Nephron (organoid): ENCODE measurements at regions not wholly inside any gene's neighbourhood (a gene's known extent, or its start where the extent isn't known, plus 50 kb on each side); places are given as distances from the start of the nearest gene placed in this dataset.

Source experiments
- H3K27ac Mint-ChIP-seq, 3 experiments: 2 replicates each; pipeline ENCODE4 v1.8.0; 2020; ENCODE audit warnings: mixed read lengths in 3 of 3, mild to moderate bottlenecking in 2 of 3, moderate library complexity in 1 of 3
- H3K27me3 Mint-ChIP-seq: 2 replicates; pipeline ENCODE4 v1.8.0; 2021; ENCODE audit warnings: low read depth, mild to moderate bottlenecking, moderate library complexity, mixed read lengths
- H3K36me3 Mint-ChIP-seq: 2 replicates; pipeline ENCODE4 v1.8.0; 2020; ENCODE audit warnings: low read depth, mixed read lengths
- H3K4me1 Mint-ChIP-seq: 2 replicates; pipeline ENCODE4 v1.8.0; 2020; ENCODE audit warnings: mixed read lengths
- H3K4me3 Mint-ChIP-seq, 3 experiments: 2 replicates each; pipeline ENCODE4 v1.8.0; 2020; ENCODE audit warnings: mild to moderate bottlenecking in 3 of 3, mixed read lengths in 3 of 3, moderate library complexity in 2 of 3
- H3K9me3 Mint-ChIP-seq: 2 replicates; pipeline ENCODE4 v1.8.0; 2020; ENCODE audit warnings: mixed read lengths
- CTCF ChIP-seq, 3 experiments: fragments of 200-600 bp; sonication (generic); IDR thresholded peaks; one replicate each; pipeline ENCODE4 v1.5.0; 2021; ENCODE audit warnings: antibody characterized with exemption in 3 of 3; ENCODE audit not compliant: unreplicated experiment in 3 of 3

DNA sequence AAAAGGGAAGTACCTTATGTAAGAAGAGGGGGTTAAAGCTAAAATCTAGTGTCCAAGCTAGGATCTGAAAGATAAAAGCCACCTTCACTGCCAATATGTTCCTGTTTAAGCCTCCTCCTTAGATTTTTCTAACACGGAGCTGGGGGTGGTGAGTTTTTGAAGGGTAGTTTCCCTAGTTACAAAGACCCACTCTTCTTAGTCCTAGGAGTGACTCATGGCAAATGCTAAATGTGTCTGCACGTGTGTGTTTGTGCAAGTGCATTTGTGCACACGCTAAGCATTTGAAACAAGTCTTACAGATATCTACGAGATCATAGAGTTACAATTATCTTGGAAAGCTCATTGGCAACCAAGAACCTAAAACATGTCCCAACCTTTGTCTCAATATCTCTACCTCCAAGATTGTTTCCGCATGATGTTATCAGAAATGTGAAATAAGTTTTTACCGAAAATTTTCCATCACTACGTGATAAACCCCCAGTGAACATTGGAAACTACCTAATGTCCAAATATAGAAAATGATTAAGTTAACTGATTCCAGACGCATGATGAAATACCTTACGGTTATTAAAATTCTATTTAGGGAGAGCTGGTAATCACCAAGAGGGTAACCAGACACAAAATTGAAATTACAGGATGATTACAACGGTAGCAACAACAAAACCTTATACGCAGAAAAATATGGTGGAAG is 78.0 kb upstream of the HRH2 start:
- H3K4me1 Mint-ChIP-seq: no peaks in the 10 kb centered on the region
- no peak for TF ChIP-seq CTCF (IDR thresholded peaks at IDR 0.05; ENCODE audit: unreplicated experiment in 3 of 3)
- H3K27me3 Mint-ChIP-seq: peaks cover 21% of the 10 kb centered on the region

DNA sequence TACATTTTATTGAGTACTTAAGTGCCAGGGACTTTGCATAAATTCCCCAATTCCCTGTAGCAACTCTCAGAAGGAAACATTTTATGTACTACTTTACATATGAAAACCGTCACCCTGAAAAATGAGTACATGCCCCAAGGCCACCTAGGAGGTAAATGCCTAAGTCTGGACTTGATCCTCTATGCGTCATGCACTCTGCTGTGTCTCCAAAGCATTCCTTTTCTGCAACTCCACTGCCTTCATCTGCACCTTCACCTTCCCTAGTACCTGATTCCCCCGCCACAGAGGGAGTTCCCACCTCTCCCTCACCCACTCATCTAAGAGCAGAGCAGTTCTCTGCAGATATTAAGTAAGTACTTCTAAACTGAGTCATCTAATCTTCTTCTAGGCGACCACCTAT is 75.2 kb upstream of the HRH2 start:
- H3K27ac Mint-ChIP-seq: no peak overlapping the region
- no peak for TF ChIP-seq CTCF (IDR thresholded peaks at IDR 0.05; ENCODE audit: unreplicated experiment in 3 of 3)
- H3K4me1 Mint-ChIP-seq: no peaks in the 10 kb centered on the region
- no peak overlapping the region for H3K4me3 Mint-ChIP-seq
- no peaks in the 10 kb centered on the region for H3K27me3 Mint-ChIP-seq
- no peaks in the 10 kb centered on the region for H3K36me3 Mint-ChIP-seq
- H3K9me3 Mint-ChIP-seq: peaks cover 11% of the 10 kb centered on the region

More for the DNA sequence above, 78.0 kb upstream of the HRH2 start:
- Mint-ChIP-seq H3K27ac (no peak overlapping the region), H3K4me3 (no peak overlapping the region), H3K9me3 (peaks cover 7% of the 10 kb centered on the region), H3K36me3 (no peaks in the 10 kb centered on the region)

DNA sequence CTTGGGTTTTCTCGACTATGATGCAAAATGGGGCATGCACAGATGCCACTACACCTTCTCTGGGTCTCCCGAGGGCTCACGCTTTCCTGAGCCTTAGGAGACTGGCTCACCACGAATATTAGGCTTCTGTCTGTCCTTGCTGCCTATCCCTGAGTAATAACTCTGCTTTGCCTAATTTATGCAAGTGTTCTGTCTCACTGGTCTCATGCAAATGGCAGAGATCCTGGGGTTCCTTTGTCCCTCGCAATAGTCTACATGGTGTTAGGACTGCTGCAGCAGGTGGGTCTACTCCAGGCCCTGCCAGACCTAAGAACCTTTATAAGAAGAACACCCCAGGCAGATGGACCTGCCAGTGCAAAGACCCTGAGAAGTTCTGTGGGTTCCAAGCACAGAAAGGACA is 72.3 kb upstream of the HRH2 start:
- Mint-ChIP-seq H3K27ac (no peak overlapping the region), H3K4me1 (no peaks in the 10 kb centered on the region), H3K4me3 (no peak overlapping the region), H3K36me3 (no peaks in the 10 kb centered on the region), H3K9me3 (peaks cover 11% of the 10 kb centered on the region), H3K27me3 (peaks cover 4% of the 10 kb centered on the region)
- TF ChIP-seq CTCF (IDR thresholded peaks at IDR 0.05; ENCODE audit: unreplicated experiment in 3 of 3): no peak

DNA sequence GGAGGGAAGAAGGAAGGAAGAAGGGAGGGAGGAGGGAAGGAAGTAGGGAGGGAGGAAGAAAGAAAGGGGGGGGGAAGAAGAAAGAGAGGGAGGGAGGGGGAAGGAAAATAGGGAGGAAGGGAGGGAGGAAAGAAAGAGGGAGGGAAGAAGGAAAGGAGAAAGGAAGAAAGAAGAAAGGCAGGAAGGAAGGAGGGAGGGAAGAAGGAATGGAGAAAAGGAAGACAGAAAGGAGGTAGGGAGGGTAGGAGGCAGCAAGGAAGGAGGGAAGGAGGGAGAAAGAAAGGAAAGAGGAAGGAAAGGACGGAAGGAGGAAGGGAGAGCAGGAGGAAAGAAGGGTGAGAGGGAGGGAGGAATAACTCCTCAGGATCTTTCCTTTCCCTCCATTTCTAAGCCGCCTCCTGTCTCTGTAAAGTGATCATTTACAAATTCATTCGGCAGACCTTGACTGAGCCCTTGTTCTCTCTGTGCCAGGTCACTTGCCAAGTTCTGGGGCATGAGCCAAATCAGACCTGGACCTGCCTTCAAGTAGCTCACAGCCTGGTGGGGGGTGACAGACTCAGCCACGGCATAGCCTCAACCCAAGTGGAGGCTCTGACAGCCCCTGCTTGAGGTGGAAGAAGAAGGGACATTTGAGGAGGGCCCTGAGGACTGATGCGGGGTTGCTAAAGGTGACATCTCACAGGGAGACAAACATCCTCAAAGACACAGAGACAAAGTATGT is 69.0 kb upstream of the HRH2 start:
- Mint-ChIP-seq H3K4me3 (no peak overlapping the region), H3K36me3 (no peaks in the 10 kb centered on the region), H3K27ac (no peak overlapping the region), H3K27me3 (peaks cover 4% of the 10 kb centered on the region), H3K4me1 (no peaks in the 10 kb centered on the region), H3K9me3 (peaks cover 4% of the 10 kb centered on the region)
- no peak for TF ChIP-seq CTCF (IDR thresholded peaks at IDR 0.05; ENCODE audit: unreplicated experiment in 3 of 3)

- Mint-ChIP-seq H3K4me1 (no peaks in the 10 kb centered on the region), H3K27ac (no peak overlapping the region), H3K4me3 (no peak overlapping the region), H3K36me3 (no peaks in the 10 kb centered on the region), H3K9me3 (peaks cover 4% of the 10 kb centered on the region), H3K27me3 (peaks cover 4% of the 10 kb centered on the region)
- TF ChIP-seq CTCF (IDR thresholded peaks at IDR 0.05; ENCODE audit: unreplicated experiment in 3 of 3): no peak
Measured at GRCh38 chr5:175589714-175590113, 68.2 kb upstream of the HRH2 start.

- peaks cover 4% of the 10 kb centered on the region for H3K27me3 Mint-ChIP-seq
- TF ChIP-seq CTCF (IDR thresholded peaks at IDR 0.05; ENCODE audit: unreplicated experiment in 3 of 3): no peak
- H3K4me1 Mint-ChIP-seq: no peaks in the 10 kb centered on the region
- no peak overlapping the region for H3K4me3 Mint-ChIP-seq
- no peaks in the 10 kb centered on the region for H3K36me3 Mint-ChIP-seq
- H3K27ac Mint-ChIP-seq: no peak overlapping the region
- H3K9me3 Mint-ChIP-seq: peaks cover 4% of the 10 kb centered on the region
Measured at GRCh38 chr5:175590471-175590881, 67.4 kb upstream of the HRH2 start.
